ENCODE measurements at regions not wholly inside any gene's neighbourhood (a gene's known extent, or its start where the extent isn't known, plus 50 kb on each side); places are given as distances from the start of the nearest gene placed in this dataset.

- CTCF ChIA-PET, result no interaction called here
- Histone ChIP-seq H3K4me1 (0 out of 3 replicates have a peak, but pooled peaks cover 7% of the 10 kb centered on the region), H3K27ac (no peak overlapping the region), H3K4me3 (no peak overlapping the region), H3K4me2 (no peak overlapping the region), H3K9me3 (no peaks in the 10 kb centered on the region)
- ATAC-seq, result no peak
- TF ChIP-seq HMGXB4 (CRISPR knock-in tag; IDR thresholded peaks at IDR 0.05; ENCODE audit: borderline replicate concordance) (no peak), MAX (IDR thresholded peaks at IDR 0.05) (no peak), EHMT2 (IDR thresholded peaks at IDR 0.05; ENCODE audit: low read depth) (no peak), FOSB (CRISPR knock-in tag; IDR thresholded peaks at IDR 0.05) (no peak), MAFK (IDR thresholded peaks at IDR 0.05; ENCODE audit: partially characterized antibody) (no peak), E2F6 (IDR thresholded peaks at IDR 0.05; ENCODE audit: borderline replicate concordance, low read depth) (no peak), ZC3H11A (IDR thresholded peaks at IDR 0.05) (no peak), JUN (IDR thresholded peaks at IDR 0.05) (no peak), PBX3 (IDR thresholded peaks at IDR 0.05) (no peak), ZNF302 (CRISPR knock-in tag; IDR thresholded peaks at IDR 0.05) (no peak), KDM1A (IDR thresholded peaks at IDR 0.05; ENCODE audit: low read depth) (no peak), ATOH8 (CRISPR knock-in tag; IDR thresholded peaks at IDR 0.05; ENCODE audit: low read depth) (no peak), USF2 (IDR thresholded peaks at IDR 0.05) (no peak), CTCF (IDR thresholded peaks at IDR 0.05) (no peak), MAZ (IDR thresholded peaks at IDR 0.05; ENCODE audit: borderline replicate concordance, low read depth, low read length) (no peak), RCOR1 (IDR thresholded peaks at IDR 0.05; ENCODE audit: low read depth, low read length) (no peak), SMC3 (IDR thresholded peaks at IDR 0.05) (no peak), PHF8 (IDR thresholded peaks at IDR 0.05; ENCODE audit: borderline replicate concordance, low read depth) (no peak), NFE2L2 (conservative IDR thresholded peaks at IDR 0.05; ENCODE audit: low read length) (no peak), BHLHE40 (IDR thresholded peaks at IDR 0.05; ENCODE audit: low read depth, low read length) (no peak)
- no peak for FAIRE-seq
- no peak for DNase-seq (ENCODE audit: low read depth in 1 of 2, low spot score in 1 of 2)
- POLR2A ChIA-PET, result no interaction called here
- 31% methylated on average over 2 of the region's 2 CpGs for WGBS (ENCODE audit: missing lambda C conversion rate)
Observed at GRCh38 chr18:28791101-28791500, 614.2 kb upstream of the CDH2 start.

- CTCF ChIA-PET, result interaction anchor here (0.6 kb wide), 1 partner anchor 319 kb away, joined by 3 read pairs; no protein-coding TSS in a partner anchor
- Histone ChIP-seq H3K4me3 (no peak overlapping the region), H3K27ac (no peak overlapping the region), H3K9me3 (no peaks in the 10 kb centered on the region), H3K4me1 (0 out of 3 replicates have a peak, but pooled peaks cover 3% of the 10 kb centered on the region), H3K4me2 (no peak overlapping the region)
- FAIRE-seq (no peak), ATAC-seq (no peak), DNase-seq (ENCODE audit: low read depth in 1 of 2, low spot score in 1 of 2) (no peak)
- POLR2A ChIA-PET, result no interaction called here
- TF ChIP-seq EP300 (IDR thresholded peaks at IDR 0.05) (no peak), E2F6 (IDR thresholded peaks at IDR 0.05; ENCODE audit: borderline replicate concordance, low read depth) (no peak), RNF2 (IDR thresholded peaks at IDR 0.05; ENCODE audit: borderline replicate concordance, low read depth) (no peak), HES2 (IDR thresholded peaks at IDR 0.05) (no peak), BCL3 (IDR thresholded peaks at IDR 0.05) (no peak), ZNF302 (CRISPR knock-in tag; IDR thresholded peaks at IDR 0.05) (no peak), HOXA7 (CRISPR knock-in tag; IDR thresholded peaks at IDR 0.05) (no peak), ELK1 (IDR thresholded peaks at IDR 0.05; ENCODE audit: low read depth, low read length) (no peak), RCOR1 (IDR thresholded peaks at IDR 0.05; ENCODE audit: low read depth, low read length) (no peak), RARB (CRISPR knock-in tag; IDR thresholded peaks at IDR 0.05) (no peak)
- WGBS (ENCODE audit: missing lambda C conversion rate), result 51% methylated on average over 5 of the region's 5 CpGs
Observed at GRCh38 chr18:28789502-28789901, 612.6 kb upstream of the CDH2 start.
